IPS DF 6.9 (cell line): ENCODE measurements at regions not wholly inside any gene's neighbourhood (a gene's known extent, or its start where the extent isn't known, plus 50 kb on each side); places are given as distances from the start of the nearest gene placed in this dataset.

Experiments used
- DNase-seq: peaks from one replicate; pipeline ENCODE4 v3.0.0-alpha.2; 2013; ENCODE audit warnings: low read depth, low spot score
- H3K27ac ChIP-seq: one replicate; pipeline ENCODE4 v1.5.1; 2013; ENCODE audit warnings: low read length, control low read depth
- H3K27me3 ChIP-seq: 2 replicates; pipeline ENCODE4 v1.6.1; 2013; ENCODE audit warnings: mild to moderate bottlenecking, low read length; ENCODE audit not compliant: control insufficient read depth, insufficient read depth
- H3K36me3 ChIP-seq: 2 replicates; pipeline ENCODE4 v1.6.1; 2013; ENCODE audit warnings: low read length; ENCODE audit not compliant: control insufficient read depth, insufficient read depth
- H3K4me1 ChIP-seq: 2 replicates; pipeline ENCODE4 v1.6.1; 2013; ENCODE audit warnings: low read length; ENCODE audit not compliant: control insufficient read depth, insufficient read depth
- H3K4me3 ChIP-seq: 2 replicates; pipeline ENCODE4 v1.5.1; 2013; ENCODE audit warnings: mild to moderate bottlenecking, low read length
- H3K9me3 ChIP-seq: 2 replicates; pipeline ENCODE4 v1.6.1; 2013; ENCODE audit warnings: low read length, inconsistent platforms; ENCODE audit not compliant: control insufficient read depth, insufficient read depth
- WGBS: extraction: QIAGEN DNeasy Blood & Tissue Kit; methylation state at CpG from one replicate; pipeline ENCODE4 v1.1.7; 2013; ENCODE audit warnings: mixed read lengths, missing lambda C conversion rate; ENCODE audit not compliant: insufficient read length, insufficient coverage; 5-methylcytosine and 5-hydroxymethylcytosine counted together

DNA sequence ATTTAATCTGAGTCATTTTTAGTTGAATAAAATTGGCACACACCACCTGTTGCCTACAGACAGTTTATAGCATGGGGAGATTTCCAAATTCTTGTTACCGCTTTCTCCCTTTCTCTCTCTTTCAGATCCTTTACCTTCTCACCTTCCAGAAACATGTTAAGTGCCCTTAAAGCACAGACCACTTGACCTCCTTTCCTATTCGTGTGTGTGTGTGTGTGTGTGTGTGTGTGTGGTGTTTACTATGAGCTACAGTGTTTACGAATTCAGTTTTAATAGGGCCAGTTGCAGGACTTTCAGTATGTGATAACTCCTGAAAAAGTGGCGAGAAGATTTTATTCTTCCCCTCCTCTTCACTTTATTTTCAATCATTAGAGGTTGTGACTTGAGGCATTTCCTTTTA lies 258.1 kb downstream of the BMP2 start:
- H3K9me3 ChIP-seq: no peaks in the 10 kb centered on the region; the same call in 1 of the 2 replicates
- WGBS: no CpG with 5 or more reads among the region's 4 CpGs
- no peaks in the 10 kb centered on the region for H3K4me1 ChIP-seq
- H3K36me3 ChIP-seq: no peaks in the 10 kb centered on the region
- no peak overlapping the region for H3K4me3 ChIP-seq
- H3K27ac ChIP-seq: no peak overlapping the region
- no peaks in the 10 kb centered on the region for H3K27me3 ChIP-seq
- DNase-seq: no peak

DNA sequence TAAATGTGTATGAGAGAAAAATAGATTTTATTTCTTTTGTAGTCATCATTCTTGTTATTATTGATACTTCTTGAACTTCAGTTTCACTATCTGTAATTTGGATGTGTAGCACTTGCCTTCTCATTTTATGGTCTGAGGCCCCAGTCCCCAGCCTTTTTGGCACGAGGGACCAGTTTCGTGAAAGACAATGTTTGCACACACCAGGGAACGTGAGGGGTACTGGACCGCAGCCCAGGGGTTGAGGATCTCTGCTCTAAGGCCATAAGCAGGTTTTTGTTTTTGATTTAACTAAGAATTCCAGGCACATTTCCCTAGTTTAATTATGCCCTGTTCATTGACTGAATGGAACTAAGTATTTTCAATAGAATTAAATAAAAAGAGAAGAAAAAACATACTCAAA lies 261.5 kb downstream of the BMP2 start:
- no peak overlapping the region for H3K27ac ChIP-seq
- no peak for DNase-seq
- no CpG with 5 or more reads among the region's 4 CpGs for WGBS
- H3K4me3 ChIP-seq: no peak overlapping the region
- H3K4me1 ChIP-seq: no peaks in the 10 kb centered on the region
- H3K9me3 ChIP-seq: no peaks in the 10 kb centered on the region
- H3K27me3 ChIP-seq: no peaks in the 10 kb centered on the region
- H3K36me3 ChIP-seq: no peaks in the 10 kb centered on the region

DNA sequence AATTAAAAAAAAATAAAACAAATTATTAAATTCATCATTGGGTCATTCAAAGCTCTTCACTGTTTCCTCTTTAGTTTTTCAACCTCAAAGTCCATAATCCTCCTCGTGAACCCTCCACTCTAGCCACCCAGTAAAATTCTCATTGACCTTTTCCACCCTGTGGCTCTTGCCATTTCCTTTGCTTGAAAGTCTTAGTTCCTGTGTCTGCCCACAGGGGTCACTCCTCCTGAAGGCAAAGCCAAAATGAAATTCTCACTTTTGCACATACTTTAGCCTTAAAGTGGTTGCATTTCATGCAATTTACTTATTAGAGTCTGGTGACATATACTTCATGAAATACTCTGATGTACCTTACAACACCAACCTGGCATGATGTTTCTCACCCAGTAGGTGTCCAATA lies 263.7 kb downstream of the BMP2 start:
- Histone ChIP-seq H3K27ac (no peak overlapping the region), H3K27me3 (no peaks in the 10 kb centered on the region), H3K9me3 (no peaks in the 10 kb centered on the region), H3K4me1 (no peaks in the 10 kb centered on the region), H3K36me3 (no peaks in the 10 kb centered on the region), H3K4me3 (no peak overlapping the region)
- WGBS: no CpG with 5 or more reads among the region's 1 CpG
- DNase-seq: no peak

DNA sequence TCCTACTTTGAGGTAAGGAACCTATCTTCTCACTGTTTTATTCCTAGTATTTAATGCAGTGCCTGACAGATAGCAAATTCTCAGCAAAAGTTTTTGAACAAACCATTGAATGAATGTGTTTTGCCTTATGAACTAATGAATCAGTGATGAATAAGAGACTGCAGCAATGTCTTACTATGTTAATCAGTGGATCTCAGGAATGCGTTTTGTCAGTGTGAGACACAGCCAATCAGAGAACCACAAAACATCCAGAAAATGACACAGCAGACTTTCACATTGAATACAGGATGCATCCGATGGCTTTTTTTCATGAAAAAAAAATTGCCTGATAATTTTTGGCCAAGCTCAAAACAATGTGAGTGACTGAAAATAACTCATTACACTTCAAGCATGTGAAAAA lies 270.5 kb downstream of the BMP2 start:
- Histone ChIP-seq H3K9me3 (no peaks in the 10 kb centered on the region), H3K27ac (no peak overlapping the region), H3K4me3 (no peak overlapping the region), H3K36me3 (no peaks in the 10 kb centered on the region), H3K4me1 (no peaks in the 10 kb centered on the region), H3K27me3 (no peaks in the 10 kb centered on the region)
- no CpG with 5 or more reads among the region's 2 CpGs for whole genome bisulfite sequencing
- DNase-seq: no peak

DNA sequence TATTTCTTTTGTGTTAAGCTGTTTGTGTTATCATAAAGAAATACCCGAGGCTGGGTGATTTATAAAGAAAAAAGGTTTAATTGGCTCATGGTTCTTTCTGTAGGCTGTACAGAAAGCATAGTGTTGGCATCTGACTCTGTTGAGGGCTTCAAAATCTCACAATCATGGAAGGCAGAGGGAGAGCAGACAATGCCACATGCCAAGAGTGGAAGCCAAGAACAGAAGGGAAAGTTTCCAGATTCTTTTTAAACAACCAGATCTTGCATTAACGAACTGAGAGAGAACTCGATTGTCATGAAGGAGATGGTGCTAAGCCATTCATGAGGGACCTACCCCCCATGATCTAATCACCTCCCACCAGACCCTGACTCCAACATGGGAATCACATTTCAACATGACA lies 290.1 kb downstream of the BMP2 start:
- H3K4me3 ChIP-seq: no peak overlapping the region
- WGBS: no CpG with 5 or more reads among the region's 3 CpGs
- H3K36me3 ChIP-seq: no peaks in the 10 kb centered on the region
- H3K27me3 ChIP-seq: no peaks in the 10 kb centered on the region
- no peaks in the 10 kb centered on the region; the same call in 1 of the 2 replicates for H3K4me1 ChIP-seq
- no peak for DNase-seq
- no peaks in the 10 kb centered on the region for H3K9me3 ChIP-seq
- H3K27ac ChIP-seq: no peak overlapping the region

DNA sequence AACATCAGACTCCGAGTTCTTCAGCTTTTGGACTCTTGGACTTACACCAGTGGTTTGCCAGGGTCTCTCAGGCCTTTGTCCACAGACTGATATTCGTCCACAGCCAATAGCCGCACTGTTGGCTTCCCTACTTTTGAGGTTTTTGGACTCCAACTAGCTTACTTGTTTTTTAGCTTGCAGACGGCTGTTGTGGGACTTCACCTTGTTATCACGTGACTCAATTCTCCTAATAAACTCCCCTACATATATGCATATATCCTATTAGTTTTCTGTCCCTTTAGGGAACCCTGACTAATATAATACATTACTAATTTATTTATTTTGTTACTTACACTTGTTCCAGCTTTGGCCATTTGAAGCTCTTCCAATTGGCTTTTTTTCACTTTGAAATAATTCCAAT lies 311.3 kb downstream of the BMP2 start:
- DNase-seq: no peak
- H3K27ac ChIP-seq: no peak overlapping the region
- H3K4me1 ChIP-seq: no peaks in the 10 kb centered on the region
- no CpG with 5 or more reads among the region's 5 CpGs for WGBS
- no peak overlapping the region for H3K4me3 ChIP-seq
- H3K9me3 ChIP-seq: no peaks in the 10 kb centered on the region
- H3K36me3 ChIP-seq: no peaks in the 10 kb centered on the region
- H3K27me3 ChIP-seq: no peaks in the 10 kb centered on the region

DNA sequence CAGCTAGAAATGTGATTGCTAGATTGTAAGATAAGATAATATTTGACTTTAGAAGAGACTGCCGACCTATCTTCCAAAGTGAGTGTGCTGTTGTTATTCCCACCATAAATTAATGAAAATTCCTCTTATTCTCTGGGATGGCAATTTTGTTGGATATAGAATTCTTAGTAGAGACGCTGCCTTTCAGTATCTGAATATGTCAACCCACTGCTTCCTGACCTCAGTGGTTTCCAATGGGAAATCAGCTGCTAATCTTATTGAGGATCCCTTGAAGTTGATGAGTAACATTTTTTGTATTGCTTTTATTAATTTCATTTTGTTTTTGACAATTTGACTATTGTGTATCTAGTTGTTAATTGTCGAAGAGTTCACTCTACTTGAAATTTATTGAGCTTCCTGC lies 313.0 kb downstream of the BMP2 start:
- no peak for DNase-seq
- Histone ChIP-seq H3K36me3 (no peaks in the 10 kb centered on the region), H3K9me3 (no peaks in the 10 kb centered on the region), H3K27ac (no peak overlapping the region), H3K4me1 (no peaks in the 10 kb centered on the region), H3K4me3 (no peak overlapping the region), H3K27me3 (no peaks in the 10 kb centered on the region)
- whole genome bisulfite sequencing: no CpG with 5 or more reads among the region's 3 CpGs

DNA sequence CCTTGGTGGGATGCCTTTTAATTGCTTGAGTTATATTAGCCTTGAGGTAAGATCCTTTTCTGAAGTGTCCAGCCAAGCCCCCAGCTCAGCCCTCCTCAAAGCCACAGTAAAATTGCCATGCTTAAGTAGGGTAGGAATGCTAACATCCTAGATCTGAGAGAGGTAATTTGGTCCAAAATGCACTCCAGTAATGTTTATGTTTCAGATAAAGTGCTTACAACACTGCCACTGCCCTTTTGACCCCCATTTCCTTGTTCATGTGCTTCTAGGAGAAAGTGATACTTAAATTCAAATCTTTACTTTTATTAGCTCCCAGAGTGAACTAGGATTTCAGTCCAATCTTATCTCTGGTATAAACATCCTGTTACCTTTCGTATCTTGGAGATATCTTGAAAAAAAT lies 318.0 kb downstream of the BMP2 start:
- H3K27me3 ChIP-seq: no peaks in the 10 kb centered on the region
- no peak for DNase-seq
- WGBS: no CpG with 5 or more reads among the region's 1 CpG

DNA sequence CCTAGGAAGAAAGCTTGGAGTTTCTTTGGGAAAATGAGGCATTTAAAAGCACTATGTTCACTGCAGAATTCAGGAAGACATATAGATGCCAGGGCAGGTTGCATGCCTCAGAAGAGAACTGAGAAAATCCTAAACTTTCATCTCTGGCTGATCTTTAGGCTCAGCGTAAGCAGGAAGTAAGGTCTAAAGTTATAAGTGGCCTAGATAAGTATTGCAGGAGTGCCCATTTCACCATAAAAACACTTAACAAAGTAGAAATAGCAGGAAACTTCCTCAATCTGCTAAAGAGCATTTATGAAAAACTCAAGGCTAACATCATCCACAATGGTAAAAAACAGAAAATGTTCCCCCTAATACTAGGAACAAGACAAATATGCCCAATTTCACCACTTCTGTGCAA lies 320.3 kb downstream of the BMP2 start:
- Histone ChIP-seq H3K4me1 (peaks cover 1% of the 10 kb centered on the region; the same call in 1 of the 2 replicates), H3K9me3 (no peaks in the 10 kb centered on the region), H3K27ac (no peak overlapping the region), H3K4me3 (no peak overlapping the region), H3K27me3 (no peaks in the 10 kb centered on the region), H3K36me3 (no peaks in the 10 kb centered on the region)
- DNase-seq: no peak
- WGBS: no CpG with 5 or more reads among the region's 1 CpG

More for the DNA sequence above, 318.0 kb downstream of the BMP2 start:
- Histone ChIP-seq H3K9me3 (no peaks in the 10 kb centered on the region), H3K4me3 (no peak overlapping the region), H3K36me3 (no peaks in the 10 kb centered on the region), H3K4me1 (no peaks in the 10 kb centered on the region), H3K27ac (no peak overlapping the region)

DNA sequence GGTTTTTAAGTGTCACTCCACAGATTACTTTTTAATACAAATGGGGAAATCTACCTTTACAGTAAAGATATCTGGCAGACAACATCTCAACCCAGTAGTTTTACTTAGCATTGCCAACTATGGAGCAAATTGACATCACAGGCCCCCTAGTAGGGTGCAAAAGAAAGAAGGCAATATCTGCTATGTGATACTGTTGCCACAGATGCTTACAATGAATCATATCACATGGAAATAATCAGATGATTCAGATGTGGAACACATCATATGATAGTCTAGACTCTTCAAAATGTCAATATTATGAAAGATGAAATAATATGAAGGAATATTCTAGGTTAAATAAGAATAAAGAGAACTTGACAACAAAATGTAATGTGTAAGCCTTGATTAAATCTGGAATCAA lies 322.5 kb downstream of the BMP2 start:
- H3K36me3 ChIP-seq: no peaks in the 10 kb centered on the region
- no peaks in the 10 kb centered on the region for H3K27me3 ChIP-seq
- H3K4me3 ChIP-seq: no peak overlapping the region
- H3K4me1 ChIP-seq: peaks cover 1% of the 10 kb centered on the region; the same call in 1 of the 2 replicates
- no peak for DNase-seq
- no peaks in the 10 kb centered on the region for H3K9me3 ChIP-seq
- H3K27ac ChIP-seq: no peak overlapping the region

DNA sequence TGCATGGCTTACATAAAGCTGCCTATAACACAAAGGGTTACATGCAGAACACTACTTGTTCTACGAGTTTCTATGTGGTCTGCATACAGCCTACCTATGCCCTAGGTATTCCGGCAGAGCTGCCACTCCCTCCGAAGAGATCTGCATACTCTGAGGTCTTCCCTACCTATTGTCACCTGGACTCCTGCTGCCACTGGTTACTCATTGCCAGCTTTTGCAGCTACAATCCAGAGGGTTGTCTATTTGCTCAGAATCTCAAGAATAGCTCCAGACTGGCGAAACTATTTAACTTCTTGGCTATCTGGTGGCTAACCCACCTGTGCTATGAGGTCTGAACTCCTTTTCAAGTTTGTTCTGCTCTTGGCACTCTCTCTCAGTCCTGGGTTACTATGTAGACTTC lies 323.3 kb downstream of the BMP2 start:
- H3K4me1 ChIP-seq: peaks cover 1% of the 10 kb centered on the region; the same call in 1 of the 2 replicates
- WGBS: no CpG with 5 or more reads among the region's 4 CpGs
- DNase-seq: no peak
- H3K4me3 ChIP-seq: no peak overlapping the region
- H3K27me3 ChIP-seq: no peaks in the 10 kb centered on the region
- no peaks in the 10 kb centered on the region for H3K36me3 ChIP-seq
- H3K27ac ChIP-seq: no peak overlapping the region
- no peaks in the 10 kb centered on the region for H3K9me3 ChIP-seq
